Type B pancreatic cell (in vitro differentiated cells): ENCODE measurements at regions not wholly inside any gene's neighbourhood (a gene's known extent, or its start where the extent isn't known, plus 50 kb on each side); places are given as distances from the start of the nearest gene placed in this dataset.

Experiments used
- DNase-seq: peaks from one replicate; pipeline ENCODE4 v3.0.0; 2021; ENCODE audit warnings: mixed read lengths; ENCODE audit not compliant: unreplicated experiment; ENCODE audit errors: extremely low spot score
- H3K27ac Mint-ChIP-seq: 2 replicates; pipeline ENCODE4 v1.8.0; 2021; ENCODE audit warnings: mild to moderate bottlenecking, mixed read lengths
- H3K27me3 Mint-ChIP-seq: 2 replicates; pipeline ENCODE4 v1.8.0; 2021; ENCODE audit warnings: mixed read lengths
- H3K36me3 Mint-ChIP-seq: 2 replicates; pipeline ENCODE4 v1.8.0; 2021; ENCODE audit warnings: mixed read lengths
- H3K4me1 Mint-ChIP-seq: one replicate; pipeline ENCODE4 v1.8.0; 2021; ENCODE audit warnings: mixed read lengths; ENCODE audit not compliant: unreplicated experiment
- H3K4me3 Mint-ChIP-seq: 2 replicates; pipeline ENCODE4 v1.8.0; 2021; ENCODE audit warnings: mild to moderate bottlenecking, mixed read lengths
- H3K9me3 Mint-ChIP-seq: 2 replicates; pipeline ENCODE4 v1.8.0; 2021; ENCODE audit warnings: mixed read lengths
- CTCF ChIP-seq: fragments of 200-600 bp; sonication (generic); conservative IDR thresholded peaks from 2 replicates; pipeline ENCODE4 v1.5.0; 2021; ENCODE audit warnings: antibody characterized with exemption, mild to moderate bottlenecking

GRCh38 chr6:114608091-114608490 lies 265.3 kb upstream of the HS3ST5 start:
- H3K4me3 Mint-ChIP-seq, result no peak overlapping the region

GRCh38 chr6:114605656-114606055 lies 262.8 kb upstream of the HS3ST5 start:
- TF ChIP-seq CTCF, result no peak
- H3K36me3 Mint-ChIP-seq, result no peaks in the 10 kb centered on the region
- H3K4me1 Mint-ChIP-seq, result no peaks in the 10 kb centered on the region
- H3K4me3 Mint-ChIP-seq, result no peak overlapping the region
- no peaks in the 10 kb centered on the region for H3K9me3 Mint-ChIP-seq
- H3K27ac Mint-ChIP-seq, result no peak overlapping the region
- no peaks in the 10 kb centered on the region for H3K27me3 Mint-ChIP-seq
- DNase-seq, result no peak

More at GRCh38 chr6:114608091-114608490, 265.3 kb upstream of the HS3ST5 start:
- no peak for TF ChIP-seq CTCF
- Mint-ChIP-seq H3K9me3 (no peaks in the 10 kb centered on the region), H3K27me3 (no peaks in the 10 kb centered on the region), H3K4me1 (no peaks in the 10 kb centered on the region), H3K27ac (no peak overlapping the region), H3K36me3 (no peaks in the 10 kb centered on the region)
- DNase-seq, result no peak

- H3K4me3 Mint-ChIP-seq, result no peak overlapping the region
- TF ChIP-seq CTCF, result no peak
- H3K4me1 Mint-ChIP-seq, result peaks cover 4% of the 10 kb centered on the region
- no peaks in the 10 kb centered on the region for H3K27me3 Mint-ChIP-seq
- H3K27ac Mint-ChIP-seq, result no peak overlapping the region
- no peak for DNase-seq
- H3K36me3 Mint-ChIP-seq, result no peaks in the 10 kb centered on the region
- no peaks in the 10 kb centered on the region for H3K9me3 Mint-ChIP-seq
These were observed 257.6 kb upstream of the HS3ST5 start for GRCh38 chr6:114600381-114600780.

- H3K27ac Mint-ChIP-seq, result no peak overlapping the region
- H3K36me3 Mint-ChIP-seq, result no peaks in the 10 kb centered on the region
- no peaks in the 10 kb centered on the region for H3K27me3 Mint-ChIP-seq
- no peak overlapping the region for H3K4me3 Mint-ChIP-seq
- DNase-seq, result no peak
- TF ChIP-seq CTCF, result no peak
- H3K9me3 Mint-ChIP-seq, result no peaks in the 10 kb centered on the region
- H3K4me1 Mint-ChIP-seq, result peaks cover 8% of the 10 kb centered on the region
These were observed 252.8 kb upstream of the HS3ST5 start for GRCh38 chr6:114595591-114595990.

- Mint-ChIP-seq H3K9me3 (no peaks in the 10 kb centered on the region), H3K27ac (no peak overlapping the region), H3K36me3 (no peaks in the 10 kb centered on the region), H3K4me1 (peaks cover 8% of the 10 kb centered on the region), H3K4me3 (no peak overlapping the region), H3K27me3 (no peaks in the 10 kb centered on the region)
- DNase-seq, result no peak
- TF ChIP-seq CTCF, result no peak
These were observed 252.4 kb upstream of the HS3ST5 start for GRCh38 chr6:114595186-114595585.

- no peaks in the 10 kb centered on the region for H3K27me3 Mint-ChIP-seq
- no peak overlapping the region for H3K27ac Mint-ChIP-seq
- no peaks in the 10 kb centered on the region for H3K36me3 Mint-ChIP-seq
- peaks cover 8% of the 10 kb centered on the region for H3K4me1 Mint-ChIP-seq
- no peaks in the 10 kb centered on the region for H3K9me3 Mint-ChIP-seq
- TF ChIP-seq CTCF, result no peak
- no peak overlapping the region for H3K4me3 Mint-ChIP-seq
- DNase-seq, result no peak
These were observed 249.7 kb upstream of the HS3ST5 start for GRCh38 chr6:114592506-114592905.
